Neural cell (in vitro differentiated cells): ENCODE measurements at regions not wholly inside any gene's neighbourhood (a gene's known extent, or its start where the extent isn't known, plus 50 kb on each side); places are given as distances from the start of the nearest gene placed in this dataset.

Source experiments
- MXI1 ChIP-seq: fragments of 450-650 bp; conservative IDR thresholded peaks from 2 replicates; pipeline ENCODE4 v1.6.1; 2014; ENCODE audit warnings: antibody characterized with exemption, mild to moderate bottlenecking; ENCODE audit not compliant: poor library complexity, severe bottlenecking
- POLR2AphosphoS5 ChIP-seq: IDR thresholded peaks from 2 replicates; pipeline ENCODE4 v1.6.1; 2012
- RAD21 ChIP-seq: fragments of 450-650 bp; conservative IDR thresholded peaks from 2 replicates; pipeline ENCODE4 v1.6.1; 2014; ENCODE audit warnings: antibody characterized with exemption, mild to moderate bottlenecking, moderate library complexity
- SMC3 ChIP-seq: fragments of 450-650 bp; conservative IDR thresholded peaks from 2 replicates; pipeline ENCODE4 v1.6.1; 2014; ENCODE audit warnings: antibody characterized with exemption, mild to moderate bottlenecking, moderate library complexity; ENCODE audit not compliant: poor library complexity
- TAF1 ChIP-seq: IDR thresholded peaks from 2 replicates; pipeline ENCODE4 v1.6.1; 2012; ENCODE audit warnings: low read depth
- TF ChIP-seq, protein P1 (sequence below): fragments of 450-650 bp; IDR thresholded peaks from 2 replicates; pipeline ENCODE4 v1.5.1; 2014; ENCODE audit warnings: antibody characterized with exemption, mild to moderate bottlenecking, moderate library complexity; ENCODE audit not compliant: poor library complexity, severe bottlenecking

DNA sequence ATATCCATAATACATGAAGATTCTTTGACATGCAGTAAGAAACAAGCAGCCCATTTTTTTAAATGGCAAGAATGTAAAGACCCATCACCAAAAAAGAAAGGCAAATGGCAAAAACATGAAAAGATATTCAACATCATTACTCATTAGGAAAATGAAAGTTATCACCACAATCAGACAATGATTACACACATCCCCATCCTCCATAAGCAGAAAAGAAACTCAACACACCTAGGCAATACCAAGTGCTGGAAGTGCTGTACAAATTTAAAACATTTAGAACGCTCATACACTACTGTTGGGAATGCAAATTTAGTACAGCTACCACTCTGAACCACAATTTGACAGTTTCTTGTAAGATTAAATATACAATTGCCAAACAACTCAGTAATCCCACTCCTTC, 466.7 kb downstream of the ACTL7B start:
- TF ChIP-seq, protein P1, sequence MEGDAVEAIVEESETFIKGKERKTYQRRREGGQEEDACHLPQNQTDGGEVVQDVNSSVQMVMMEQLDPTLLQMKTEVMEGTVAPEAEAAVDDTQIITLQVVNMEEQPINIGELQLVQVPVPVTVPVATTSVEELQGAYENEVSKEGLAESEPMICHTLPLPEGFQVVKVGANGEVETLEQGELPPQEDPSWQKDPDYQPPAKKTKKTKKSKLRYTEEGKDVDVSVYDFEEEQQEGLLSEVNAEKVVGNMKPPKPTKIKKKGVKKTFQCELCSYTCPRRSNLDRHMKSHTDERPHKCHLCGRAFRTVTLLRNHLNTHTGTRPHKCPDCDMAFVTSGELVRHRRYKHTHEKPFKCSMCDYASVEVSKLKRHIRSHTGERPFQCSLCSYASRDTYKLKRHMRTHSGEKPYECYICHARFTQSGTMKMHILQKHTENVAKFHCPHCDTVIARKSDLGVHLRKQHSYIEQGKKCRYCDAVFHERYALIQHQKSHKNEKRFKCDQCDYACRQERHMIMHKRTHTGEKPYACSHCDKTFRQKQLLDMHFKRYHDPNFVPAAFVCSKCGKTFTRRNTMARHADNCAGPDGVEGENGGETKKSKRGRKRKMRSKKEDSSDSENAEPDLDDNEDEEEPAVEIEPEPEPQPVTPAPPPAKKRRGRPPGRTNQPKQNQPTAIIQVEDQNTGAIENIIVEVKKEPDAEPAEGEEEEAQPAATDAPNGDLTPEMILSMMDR, result no peak
- no peak for TF ChIP-seq SMC3
- TF ChIP-seq POLR2AphosphoS5, result no peak
- TF ChIP-seq TAF1, result no peak
- TF ChIP-seq RAD21, result no peak
- no peak for TF ChIP-seq MXI1
